Upper lobe of left lung (tissue), 4 donors: ENCODE measurements at regions not wholly inside any gene's neighbourhood (a gene's known extent, or its start where the extent isn't known, plus 50 kb on each side); places are given as distances from the start of the nearest gene placed in this dataset.

Experiments
- CTCF ChIP-seq, 6 experiments: fragments of 450-650 bp in 4 of 6; fragments of 200-600 bp in 2 of 6; sonication (generic) in 2 of 6; IDR thresholded peaks; one replicate each; pipeline ENCODE4 v1.5.1; 2016 to 2019; ENCODE audit warnings: antibody characterized with exemption in 6 of 6
- EP300 ChIP-seq, 4 donors: sonication (generic); formaldehyde crosslinking; IDR thresholded peaks; one replicate each; pipeline ENCODE4 v1.5.1; 2017; ENCODE audit warnings: antibody characterized with exemption in 4 of 4, control low read depth in 2 of 4
- POLR2A ChIP-seq, 4 donors: fragments of 450-650 bp; IDR thresholded peaks; one replicate each; pipeline ENCODE4 v1.5.1; 2016 to 2017; ENCODE audit warnings: antibody characterized with exemption in 4 of 4, mild to moderate bottlenecking in 2 of 4
- POLR2AphosphoS5 ChIP-seq, 2 donors: sonication (generic); formaldehyde crosslinking; IDR thresholded peaks; one replicate each; pipeline ENCODE4 v1.5.1; 2017; ENCODE audit warnings: antibody characterized with exemption in 2 of 2

GRCh38 chr3:103227651-103228050 is 792.8 kb downstream of the ZPLD1 start:
- no peak for TF ChIP-seq CTCF (IDR thresholded peaks at IDR 0.05)
- TF ChIP-seq POLR2AphosphoS5 (IDR thresholded peaks at IDR 0.05) = no peak
- no peak for TF ChIP-seq POLR2A (IDR thresholded peaks at IDR 0.05)
- no peak for TF ChIP-seq EP300 (IDR thresholded peaks at IDR 0.05)
